ENCODE measurements at regions not wholly inside any gene's neighbourhood (a gene's known extent, or its start where the extent isn't known, plus 50 kb on each side); places are given as distances from the start of the nearest gene placed in this dataset.

DNA sequence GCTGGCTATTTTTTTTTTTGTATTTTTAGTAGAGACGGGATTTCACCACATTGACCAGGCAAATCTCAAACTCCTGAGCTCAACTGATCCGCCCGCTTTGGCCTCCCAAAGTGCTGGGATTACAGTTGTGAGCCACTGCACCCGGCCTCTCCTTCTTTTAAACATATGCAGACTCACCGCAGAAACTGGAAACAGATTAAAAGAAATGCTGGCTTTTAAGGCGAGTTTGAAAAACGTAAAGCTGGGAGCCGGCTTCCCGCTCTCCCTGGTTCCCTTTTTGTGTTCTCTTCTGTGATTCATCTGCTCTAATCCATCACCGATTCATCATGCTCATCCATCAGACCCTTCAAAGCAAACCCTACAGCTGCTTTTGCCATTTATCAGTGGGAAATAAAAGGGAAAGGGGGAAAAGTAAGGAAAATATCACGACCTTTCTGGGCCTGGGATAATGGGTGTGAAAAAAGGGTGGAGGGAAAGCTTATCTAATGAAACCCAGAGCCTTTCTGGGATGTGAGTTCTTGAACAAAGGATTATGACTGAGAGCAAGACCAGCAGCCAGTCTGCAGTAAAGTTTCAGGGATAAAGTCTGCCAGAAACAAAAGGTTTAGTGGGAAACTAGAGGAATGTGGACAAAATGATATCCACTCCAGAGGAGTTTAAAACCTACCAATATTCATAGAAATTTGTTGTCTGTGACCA, 92.3 kb upstream of the LRIG1 start:
- no peak for DNase-seq (ENCODE audit: low read depth)

DNA sequence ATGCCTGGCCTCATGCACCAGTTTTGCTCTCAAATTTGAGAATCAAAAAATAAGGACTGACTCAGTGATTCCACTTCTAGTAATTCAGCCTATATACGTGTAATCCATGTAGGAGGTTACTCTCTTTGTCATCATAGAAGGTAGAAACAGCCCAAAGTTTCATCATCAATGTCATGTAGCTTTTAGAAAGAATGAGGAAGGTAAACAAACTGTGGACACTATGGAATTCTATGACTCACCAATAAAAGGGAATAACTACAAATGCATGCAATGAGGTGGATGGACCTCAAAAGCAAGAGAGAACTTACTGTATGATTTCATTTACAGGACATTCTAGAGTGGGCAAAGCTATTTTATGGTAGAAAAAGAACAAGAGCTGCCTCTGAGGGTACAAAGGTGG, 93.2 kb upstream of the LRIG1 start:
- DNase-seq (ENCODE audit: low read depth), result no peak

DNA sequence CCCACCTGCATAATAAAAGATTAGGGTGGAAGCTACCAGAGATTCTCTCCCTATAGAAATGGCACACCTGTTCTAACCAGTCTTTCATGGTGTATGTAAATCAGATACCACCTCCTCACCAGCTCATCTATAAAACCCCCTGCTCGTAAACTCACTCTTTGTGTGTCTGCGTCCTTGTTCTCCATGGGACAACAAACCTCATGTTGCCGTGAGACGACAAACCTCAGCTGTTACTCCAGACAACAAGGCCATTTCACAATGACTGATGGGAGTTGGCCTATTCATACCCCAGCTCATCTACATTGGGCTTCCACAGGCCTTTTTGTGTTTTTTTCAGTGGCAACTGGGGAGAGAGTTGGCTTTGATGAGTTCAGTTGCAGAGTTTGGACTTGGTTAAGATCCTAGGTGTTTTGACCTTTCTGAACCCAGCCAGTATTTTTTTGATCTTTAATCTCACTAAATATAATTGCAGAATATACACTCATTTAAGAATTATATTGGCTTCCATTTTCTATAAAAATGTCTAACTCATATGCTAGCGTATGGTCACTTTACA, 96.6 kb upstream of the LRIG1 start:
- no peak for DNase-seq (ENCODE audit: low read depth)

DNA sequence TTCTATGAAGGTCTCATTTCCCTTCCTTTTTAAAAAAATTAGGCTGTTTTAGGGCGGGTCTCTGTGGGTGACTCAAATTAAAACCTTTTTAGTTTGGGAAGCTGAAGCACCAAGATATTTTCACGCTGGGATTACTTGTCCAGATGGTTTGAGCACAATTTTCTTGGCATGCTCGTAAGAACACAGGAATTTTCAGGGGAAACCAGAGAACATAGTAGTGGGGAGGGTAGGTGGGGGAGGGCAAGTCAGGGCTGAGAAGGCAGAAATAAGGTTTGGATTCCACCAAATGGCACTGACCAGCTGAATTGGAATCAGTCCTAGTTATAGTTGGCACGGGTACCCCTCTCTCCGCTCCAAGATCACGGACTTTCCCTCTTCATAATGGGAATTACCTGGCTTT, 97.3 kb upstream of the LRIG1 start:
- no peak for DNase-seq (ENCODE audit: low read depth)

DNA sequence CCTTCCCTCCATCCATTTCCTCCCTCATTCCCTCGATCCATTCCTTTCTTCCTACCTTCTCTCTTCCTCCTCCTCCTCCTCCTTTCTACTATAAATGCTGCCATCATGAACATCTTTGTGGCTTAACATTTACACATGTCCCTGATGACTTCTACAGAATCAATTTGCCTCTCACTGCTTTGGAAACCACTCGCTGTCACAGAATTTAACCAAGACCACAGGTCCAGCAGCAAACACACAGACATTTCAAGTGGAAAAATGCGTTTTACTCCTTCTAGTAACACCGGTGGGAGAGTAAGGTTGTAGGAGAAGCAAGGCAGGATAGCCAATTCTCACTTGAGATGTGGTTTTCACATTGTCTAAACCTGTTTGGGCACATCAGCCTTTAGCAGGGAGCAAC, 101.4 kb upstream of the LRIG1 start:
- no peak for DNase-seq (ENCODE audit: low read depth)

DNA sequence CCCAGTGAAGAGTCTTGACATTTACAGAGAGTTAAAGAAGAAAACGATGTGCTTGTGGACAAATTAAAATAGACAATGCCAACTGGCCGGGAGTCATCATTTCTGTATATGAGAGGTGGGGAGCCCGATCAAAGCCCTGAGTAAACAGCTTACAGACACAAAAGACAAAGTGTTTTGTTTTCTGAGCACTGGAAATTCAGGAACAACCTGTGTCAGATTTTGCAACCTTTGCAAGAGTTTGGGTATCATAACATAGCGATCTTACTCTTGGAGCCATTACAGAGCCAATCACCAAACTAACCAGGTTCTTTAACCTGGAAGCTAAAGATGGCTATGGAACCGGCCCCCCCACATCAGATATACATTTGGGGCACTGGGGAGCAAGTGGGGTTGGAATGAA, 101.9 kb upstream of the LRIG1 start:
- no peak for DNase-seq (ENCODE audit: low read depth)

DNA sequence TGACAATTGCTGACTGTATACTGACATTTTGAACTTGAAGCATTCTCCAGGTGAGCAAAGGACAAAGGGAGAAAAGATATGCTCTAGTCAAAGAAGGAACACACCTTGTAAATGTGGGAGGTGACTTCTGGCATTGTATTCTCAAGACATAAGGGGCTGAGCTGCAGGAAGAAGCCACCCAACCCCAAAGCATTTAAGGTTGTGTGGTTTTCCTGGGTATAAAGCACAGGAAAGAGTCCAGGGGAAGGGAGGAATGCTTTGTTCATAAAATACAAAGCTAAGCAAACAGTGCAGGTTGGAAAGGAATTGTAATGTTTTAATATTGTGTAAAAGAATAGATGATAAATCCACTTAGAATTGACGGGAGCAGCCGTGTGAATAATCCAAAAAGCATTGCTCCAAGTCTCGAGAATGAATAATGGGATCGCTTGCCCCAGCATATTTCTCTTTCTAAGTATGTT, 102.4 kb upstream of the LRIG1 start:
- no peak for DNase-seq (ENCODE audit: low read depth)

DNA sequence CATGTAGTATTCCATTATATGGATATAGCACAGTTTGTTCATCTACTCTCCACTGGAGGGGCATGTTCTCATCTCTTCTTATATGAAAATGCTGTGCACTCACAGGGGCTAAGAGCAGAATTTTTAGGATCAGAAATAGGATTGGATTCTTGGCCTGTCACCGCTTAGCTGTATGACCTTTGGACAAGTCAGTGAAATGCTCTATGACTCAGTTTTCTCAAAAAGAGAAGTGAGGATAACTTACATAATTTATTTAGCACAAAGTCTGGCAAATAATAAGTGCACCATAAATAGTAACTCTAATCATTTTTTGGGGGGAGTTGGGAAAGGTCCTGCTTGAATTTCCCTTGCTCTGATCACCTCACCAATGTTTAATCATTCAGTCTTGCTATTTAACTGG, 103.7 kb upstream of the LRIG1 start:
- DNase-seq (ENCODE audit: low read depth), result no peak

DNA sequence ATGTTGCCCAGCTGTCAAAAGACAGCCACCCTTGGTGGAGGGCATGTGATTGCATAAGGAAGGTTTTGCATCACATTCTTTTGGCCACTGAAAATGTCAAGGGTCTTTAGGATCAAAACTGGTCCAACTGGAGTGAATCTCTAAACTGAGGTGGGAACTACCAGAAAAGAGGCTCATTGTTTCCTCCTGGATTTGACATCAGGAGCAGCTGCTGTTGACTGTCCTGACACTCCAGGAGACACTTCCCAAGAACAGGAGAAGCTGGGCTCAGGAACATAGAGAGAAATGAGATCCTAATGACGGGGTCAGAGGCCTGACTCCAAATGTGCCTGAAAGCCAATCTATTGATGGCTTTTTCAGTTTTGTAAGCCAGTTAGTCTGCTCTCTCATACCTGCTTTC, 105.3 kb upstream of the LRIG1 start:
- no peak for DNase-seq (ENCODE audit: low read depth)

DNA sequence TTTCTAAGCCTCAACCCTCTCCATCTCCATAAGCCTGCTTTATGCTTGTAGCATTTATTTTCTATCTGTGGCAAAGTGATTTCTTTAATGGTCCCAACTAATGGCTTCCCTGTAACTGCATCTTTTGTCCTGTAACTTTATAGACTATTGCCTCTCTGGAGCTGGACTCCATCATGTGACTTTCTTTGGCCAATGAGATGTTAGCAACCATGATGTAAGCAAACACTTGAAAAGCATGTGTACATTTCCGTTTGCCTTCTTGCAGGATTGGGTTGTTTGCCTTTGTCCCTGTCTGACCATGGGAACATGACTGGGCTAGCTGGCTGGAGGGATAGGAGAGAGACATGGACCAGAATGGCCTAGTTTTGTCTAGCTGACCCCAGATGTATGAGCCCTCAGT, 106.0 kb upstream of the LRIG1 start:
- no peak for DNase-seq (ENCODE audit: low read depth)

DNA sequence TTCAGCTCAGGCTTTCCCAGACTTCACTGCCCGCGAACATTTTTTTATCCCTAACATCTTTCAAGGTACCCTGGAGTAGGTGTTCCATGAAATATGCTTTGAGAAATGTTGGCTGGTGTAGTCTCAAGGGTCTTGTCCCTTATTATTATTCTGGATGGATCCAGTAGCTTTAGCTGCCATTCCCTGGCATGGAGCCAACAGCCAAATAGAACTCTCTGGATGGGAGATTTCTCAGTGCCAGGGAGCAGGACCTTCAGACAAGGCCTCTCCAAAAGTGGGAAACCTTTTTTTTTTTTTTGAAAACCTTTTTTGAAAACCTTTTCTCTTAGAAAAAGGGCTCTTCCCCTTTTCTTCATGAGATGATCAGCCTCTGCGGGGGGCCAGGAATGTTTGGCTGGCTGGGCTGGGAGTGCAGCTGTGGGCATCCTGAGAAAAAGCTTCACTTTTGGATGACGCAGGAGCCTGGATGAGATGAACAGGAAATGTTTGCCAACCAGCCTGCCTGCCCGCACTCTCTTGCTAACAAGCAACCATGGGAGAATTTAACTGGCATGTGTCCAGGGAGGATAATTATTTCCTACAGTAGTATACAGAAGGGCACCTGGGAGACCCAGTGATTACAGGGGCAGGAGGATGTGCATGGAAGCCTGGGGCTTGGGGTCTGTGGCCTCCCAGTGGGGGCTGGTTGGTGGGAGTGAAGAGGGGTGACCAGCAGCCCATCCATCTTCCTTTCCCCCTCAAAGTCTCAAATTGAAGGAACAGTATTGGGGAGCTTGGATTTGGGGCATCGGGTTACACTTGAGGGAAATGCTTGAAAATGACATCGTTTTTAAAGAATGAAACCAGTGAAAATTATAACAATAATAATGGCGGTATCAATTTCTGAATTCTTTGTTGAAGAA, 109.1 kb upstream of the LRIG1 start:
- DNase-seq (ENCODE audit: low read depth), result no peak

DNA sequence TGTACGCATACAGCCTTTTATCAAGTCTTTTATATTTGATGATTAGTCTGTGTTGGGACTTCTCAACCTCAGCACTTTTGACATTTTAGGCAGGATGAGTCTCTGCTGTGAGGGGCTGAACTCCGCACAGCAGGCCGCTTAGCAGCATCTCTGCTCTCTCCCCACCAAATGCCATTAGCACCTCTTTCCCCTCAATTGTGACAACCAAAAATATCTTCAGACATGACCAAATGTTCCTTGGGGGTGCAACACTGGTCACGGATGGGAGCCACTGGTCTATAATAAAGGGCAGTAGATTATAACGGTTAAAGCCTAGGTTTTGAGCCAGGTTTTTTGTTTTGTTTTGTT, 109.7 kb upstream of the LRIG1 start:
- DNase-seq (ENCODE audit: low read depth), result no peak

DNA sequence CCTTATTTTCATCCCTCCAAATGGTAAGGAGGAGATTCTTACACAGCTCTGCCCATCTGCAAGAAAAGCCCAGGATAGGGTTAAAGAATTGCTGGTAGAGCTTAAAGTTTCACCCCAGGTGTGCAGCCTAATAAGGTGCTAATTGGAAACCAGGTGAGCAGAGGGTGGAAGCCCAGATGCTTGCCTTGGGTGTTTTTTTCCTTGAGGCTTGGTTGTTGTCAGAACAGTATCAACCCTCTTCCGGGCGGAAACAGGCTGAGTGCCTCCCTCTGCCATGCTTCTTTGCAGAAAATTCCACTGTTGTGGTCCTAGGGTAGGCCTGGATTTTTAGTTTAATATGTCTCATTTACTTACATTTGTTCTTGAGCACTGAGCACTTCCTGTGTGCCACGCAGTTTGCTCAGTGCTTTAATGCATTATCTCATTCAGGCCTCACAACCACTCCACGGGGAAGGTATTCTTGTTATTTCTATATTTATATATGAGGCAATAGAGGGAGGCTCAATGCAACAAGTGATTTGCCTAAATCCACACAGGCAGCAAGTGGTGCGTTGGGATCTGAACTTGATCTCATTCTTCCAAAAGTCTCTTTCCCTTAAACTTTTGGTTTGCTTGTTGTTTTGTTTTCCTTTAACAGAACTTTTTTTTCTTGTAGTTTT, 115.0 kb upstream of the LRIG1 start:
- DNase-seq (ENCODE audit: low read depth), result no peak

DNA sequence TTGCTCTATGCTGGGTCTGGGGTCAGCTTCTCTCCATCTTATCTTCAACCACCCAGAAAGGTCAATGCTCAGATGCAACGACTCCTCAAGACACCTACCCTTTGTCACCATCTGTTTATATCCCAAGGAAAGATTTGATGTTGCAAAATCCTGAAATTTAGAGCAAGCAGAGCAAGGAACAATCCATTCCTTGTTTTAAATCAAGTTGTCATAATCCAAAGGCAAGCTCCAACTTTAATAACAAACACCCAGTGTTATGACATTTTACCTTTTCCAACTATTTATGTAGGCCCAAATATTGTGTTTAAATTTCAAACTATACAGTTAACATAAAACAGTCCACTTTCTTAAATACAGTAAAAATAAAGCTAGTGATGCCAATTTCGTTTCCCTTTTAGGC, 116.5 kb upstream of the LRIG1 start:
- DNase-seq (ENCODE audit: low read depth), result no peak

DNA sequence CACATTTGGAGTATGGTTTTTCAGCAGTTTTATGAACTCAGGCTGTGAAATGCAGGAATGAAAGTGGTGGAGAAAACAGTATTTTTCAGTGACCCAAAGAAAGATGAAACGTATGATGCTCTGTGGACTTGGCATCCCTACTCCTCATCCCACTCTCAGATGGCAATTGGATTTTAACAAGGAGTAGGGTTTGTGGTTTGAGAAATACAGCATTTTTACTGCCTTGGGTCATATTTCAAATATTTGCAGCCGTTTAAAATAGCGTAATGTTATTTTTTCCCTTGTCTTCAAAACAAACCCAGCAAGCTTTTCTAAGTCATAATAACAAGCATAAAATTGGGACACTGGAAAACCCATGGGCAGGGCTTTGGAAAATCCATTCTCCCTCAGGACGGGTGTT, 117.2 kb upstream of the LRIG1 start:
- no peak for DNase-seq (ENCODE audit: low read depth)

DNA sequence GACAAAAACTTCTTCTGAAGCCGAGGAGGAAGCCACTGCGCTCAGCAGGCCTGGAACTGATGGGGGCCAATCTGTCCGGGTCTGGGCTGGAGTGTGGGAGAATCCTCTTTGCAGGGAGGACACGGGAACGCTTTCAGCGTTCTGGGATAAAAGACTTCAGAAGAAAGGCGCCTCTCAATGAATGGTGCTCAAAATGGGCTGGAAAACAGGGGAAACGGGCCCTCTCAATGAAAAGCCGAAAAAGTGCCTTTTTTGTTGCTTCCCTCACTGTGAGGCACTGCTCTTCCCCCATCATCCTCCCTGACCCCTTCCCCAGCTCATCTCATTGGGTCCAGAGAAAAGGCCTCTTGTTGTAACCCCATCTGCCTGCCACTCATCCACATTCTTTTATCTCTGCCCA, 119.5 kb upstream of the LRIG1 start:
- DNase-seq (ENCODE audit: low read depth), result no peak

DNA sequence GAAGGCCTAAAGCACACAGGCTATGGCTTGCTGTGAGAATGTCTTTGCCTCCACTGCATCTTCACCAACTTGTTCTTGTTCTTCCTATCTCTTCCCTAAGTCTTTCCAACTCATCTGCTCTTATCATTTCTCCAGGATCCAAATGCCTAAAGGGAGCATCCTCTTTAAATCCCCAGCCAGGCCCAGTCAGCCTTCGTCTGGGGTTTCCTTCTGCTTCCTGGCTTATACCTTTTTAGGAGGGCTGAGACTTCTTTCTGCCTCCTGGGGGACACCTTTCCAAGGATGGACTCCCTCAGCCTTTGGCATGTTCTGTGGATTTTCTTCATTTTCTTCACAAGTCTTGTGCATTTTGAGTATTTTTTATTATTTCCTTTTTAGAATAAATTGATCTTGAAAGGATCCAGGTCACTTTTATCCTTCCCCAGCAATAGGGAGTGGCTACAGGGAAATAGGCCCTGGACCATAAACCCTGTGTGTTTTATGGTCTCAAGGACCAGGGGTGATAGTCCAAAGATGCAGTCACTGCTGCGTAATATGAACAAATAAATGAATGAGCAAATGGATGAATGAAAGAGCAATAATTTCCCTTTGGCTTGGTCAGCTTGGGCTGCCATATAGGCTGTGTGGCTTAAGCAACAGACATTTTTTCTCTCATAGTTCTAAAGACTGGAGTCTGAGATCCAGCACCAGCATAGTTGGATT, 122.1 kb upstream of the LRIG1 start:
- no peak for DNase-seq (ENCODE audit: low read depth)

DNA sequence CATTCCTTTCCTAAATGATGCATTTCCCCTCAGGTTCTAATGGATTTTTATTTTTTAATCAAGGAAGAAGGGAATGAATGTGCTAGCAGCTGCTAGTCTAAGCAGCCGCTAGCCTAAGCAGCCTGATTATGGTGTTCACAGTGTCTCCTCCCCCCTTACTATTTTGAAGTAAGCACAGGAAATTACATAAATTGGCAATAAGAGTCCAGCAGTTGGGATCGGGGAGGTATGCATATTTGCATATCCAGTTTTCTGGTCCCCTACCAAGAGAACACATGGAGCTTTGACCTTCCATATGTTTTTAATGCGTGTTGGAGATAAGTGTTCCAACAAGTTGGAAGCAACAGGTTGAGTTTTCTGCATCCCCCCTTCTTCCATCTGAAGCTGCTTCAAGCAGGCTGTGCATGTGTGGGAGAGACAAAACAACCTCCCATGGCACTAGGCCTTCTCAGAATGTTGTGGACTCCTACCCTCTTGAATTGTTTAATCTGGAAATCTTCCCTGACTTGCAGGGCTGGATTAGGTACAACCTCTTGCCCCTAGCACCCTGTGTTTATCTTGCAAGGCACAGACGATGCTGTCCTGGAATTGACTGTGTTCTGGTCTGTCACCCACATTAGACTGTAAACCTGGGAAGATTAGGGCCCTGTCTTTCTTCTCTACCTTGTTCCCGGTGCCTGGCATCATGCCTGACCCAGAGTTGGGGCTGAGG, 124.8 kb upstream of the LRIG1 start:
- no peak for DNase-seq (ENCODE audit: low read depth)

DNA sequence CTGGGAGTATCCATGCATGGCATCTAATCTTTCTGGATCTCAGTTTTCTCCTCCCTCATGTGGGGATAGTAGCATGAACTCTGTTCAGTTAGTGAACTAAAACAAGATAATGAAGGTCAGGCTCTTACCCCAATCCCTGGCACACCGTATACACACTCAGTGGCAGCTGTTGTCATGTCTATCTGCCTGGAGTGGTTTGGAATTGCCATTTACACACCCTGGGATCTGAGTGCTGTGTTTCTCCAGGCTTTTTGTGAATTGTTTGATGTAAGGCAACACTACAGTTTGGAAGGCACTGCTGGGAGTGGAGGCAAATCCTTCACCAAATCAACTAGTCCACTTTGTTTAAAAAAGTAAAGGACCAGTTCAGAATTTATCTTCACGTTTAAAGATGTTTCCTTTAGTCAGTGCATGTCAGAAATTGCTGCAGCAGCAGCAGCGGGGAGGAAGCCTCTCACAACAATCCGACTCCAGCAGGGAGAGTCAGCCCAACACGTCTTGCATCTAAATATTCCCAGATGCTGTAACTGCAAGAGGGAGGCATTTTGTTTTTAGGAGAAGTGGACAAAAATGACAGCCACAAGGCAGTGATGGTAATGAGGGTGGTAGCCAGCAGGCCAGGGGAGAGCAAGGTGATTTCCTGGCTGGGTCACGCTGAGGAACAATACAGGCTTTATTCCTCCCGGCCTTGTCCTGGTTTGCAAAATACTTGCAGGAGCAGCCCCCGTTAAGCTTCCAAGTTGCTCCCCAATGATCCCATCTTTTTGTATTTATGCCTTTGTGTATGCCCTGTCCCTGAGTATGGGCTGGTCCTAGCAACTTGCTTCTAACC, 128.5 kb upstream of the LRIG1 start:
- DNase-seq (ENCODE audit: low read depth), result no peak

DNA sequence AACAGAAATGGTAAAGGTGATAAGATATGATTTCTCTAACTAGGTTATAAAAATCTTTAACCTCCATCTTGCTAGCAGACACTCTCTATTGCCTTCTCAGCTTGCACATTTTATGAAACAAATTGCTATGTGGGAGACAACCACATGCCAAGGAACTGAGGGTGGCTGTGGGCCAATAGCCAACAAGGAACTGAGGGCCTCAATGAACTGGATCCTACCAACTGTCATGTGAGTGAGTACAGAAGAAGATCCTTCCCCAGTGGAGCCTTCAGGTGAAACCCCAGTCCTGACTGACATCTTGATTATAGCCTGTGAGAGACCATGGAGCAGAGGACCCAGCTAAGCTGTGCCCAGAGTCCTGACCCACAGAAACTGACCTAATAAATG, 129.2 kb upstream of the LRIG1 start:
- DNase-seq (ENCODE audit: low read depth), result no peak
